ENCODE measurements at regions not wholly inside any gene's neighbourhood (a gene's known extent, or its start where the extent isn't known, plus 50 kb on each side); places are given as distances from the start of the nearest gene placed in this dataset.

GRCh38 chr5:113721171-113721570 lies 207.7 kb downstream of the YTHDC2 start:
- no peaks in the 10 kb centered on the region for H3K36me3 ChIP-seq
- intact Hi-C loops (cut with DNase I; ENCODE audit: low total_unique reads), result no loop called here
- no peaks in the 10 kb centered on the region for H3K27me3 ChIP-seq
- no peak for DNase-seq
- TF ChIP-seq EP300 (IDR thresholded peaks at IDR 0.05) (no peak), CTCF (IDR thresholded peaks at IDR 0.05) (no peak), POLR2AphosphoS5 (IDR thresholded peaks at IDR 0.05) (no peak), POLR2A (IDR thresholded peaks at IDR 0.05) (no peak)
- no peak overlapping the region for H3K4me3 ChIP-seq
- no peak overlapping the region for H3K27ac ChIP-seq
- H3K9me3 ChIP-seq, result peaks cover 0 to 15% (median 6%) of the 10 kb centered on the region in 4 donors
- H3K4me1 ChIP-seq, result peaks cover 0 to 11% (median 0%) of the 10 kb centered on the region in 4 donors
- WGBS, 5 donors, result 41 to 66% (median 45%) methylated on average over 2 of the region's 2 CpGs

- H3K27ac ChIP-seq, result no peak overlapping the region
- peaks cover 0 to 11% (median 0%) of the 10 kb centered on the region in 4 donors for H3K4me1 ChIP-seq
- no peaks in the 10 kb centered on the region for H3K9me3 ChIP-seq
- TF ChIP-seq EP300 (IDR thresholded peaks at IDR 0.05) (no peak), POLR2AphosphoS5 (IDR thresholded peaks at IDR 0.05) (no peak), CTCF (IDR thresholded peaks at IDR 0.05) (no peak), POLR2A (IDR thresholded peaks at IDR 0.05) (no peak)
- no peaks in the 10 kb centered on the region for H3K36me3 ChIP-seq
- 52 to 80% (median 69%) methylated on average over 6 of the region's 6 CpGs for WGBS, 5 donors
- H3K4me3 ChIP-seq, result no peak overlapping the region
- peak in 1 of 2 donors; percentile 67 for DNase-seq
- no peaks in the 10 kb centered on the region for H3K27me3 ChIP-seq
- intact Hi-C loops (cut with DNase I; ENCODE audit: low total_unique reads), result no loop called here
Observed at GRCh38 chr5:113723021-113723420, 209.5 kb downstream of the YTHDC2 start.

- Histone ChIP-seq H3K36me3 (no peaks in the 10 kb centered on the region), H3K27me3 (no peaks in the 10 kb centered on the region), H3K4me1 (no peaks in the 10 kb centered on the region), H3K4me3 (no peak overlapping the region), H3K27ac (no peak overlapping the region), H3K9me3 (no peaks in the 10 kb centered on the region)
- intact Hi-C loops (cut with DNase I; ENCODE audit: low total_unique reads), result no loop called here
- TF ChIP-seq POLR2A (IDR thresholded peaks at IDR 0.05), result no peak
- no peak for TF ChIP-seq EP300 (IDR thresholded peaks at IDR 0.05)
- no peak for TF ChIP-seq POLR2AphosphoS5 (IDR thresholded peaks at IDR 0.05)
- TF ChIP-seq CTCF (IDR thresholded peaks at IDR 0.05), result no peak
- DNase-seq, result peak in 1 of 2 donors; percentile 37
- 57 to 82% (median 72%) methylated on average over 1 of the region's 1 CpG for WGBS, 5 donors
Observed at GRCh38 chr5:113735751-113736150, 222.3 kb downstream of the YTHDC2 start.

- H3K36me3 ChIP-seq, result no peaks in the 10 kb centered on the region
- DNase-seq, result no peak
- TF ChIP-seq CTCF (IDR thresholded peaks at IDR 0.05), result no peak
- TF ChIP-seq POLR2AphosphoS5 (IDR thresholded peaks at IDR 0.05), result no peak
- TF ChIP-seq POLR2A (IDR thresholded peaks at IDR 0.05), result no peak
- TF ChIP-seq EP300 (IDR thresholded peaks at IDR 0.05), result no peak
- intact Hi-C loops (cut with DNase I; ENCODE audit: low total_unique reads), result no loop called here
- no peak overlapping the region for H3K27ac ChIP-seq
- H3K9me3 ChIP-seq, result no peaks in the 10 kb centered on the region
- H3K4me1 ChIP-seq, result no peaks in the 10 kb centered on the region
- H3K4me3 ChIP-seq, result no peak overlapping the region
- no peaks in the 10 kb centered on the region for H3K27me3 ChIP-seq
- 53 to 61% (median 54%) methylated on average over 4 of the region's 4 CpGs for WGBS, 5 donors
Observed at GRCh38 chr5:113742176-113742575, 228.7 kb downstream of the YTHDC2 start.
